Effector CD8-positive, alpha-beta T cell (primary cell): ENCODE measurements at regions not wholly inside any gene's neighbourhood (a gene's known extent, or its start where the extent isn't known, plus 50 kb on each side); places are given as distances from the start of the nearest gene placed in this dataset.
"Not testable (repeated sequence)": the region's sequence is repeated elsewhere in the genome, so short reads cannot be mapped to it uniquely, and the experiment has no call there.

Experiments
- DNase-seq: peaks from one replicate; lab custom pipeline; 2025; lab: John Stamatoyannopoulos, UW

DNA sequence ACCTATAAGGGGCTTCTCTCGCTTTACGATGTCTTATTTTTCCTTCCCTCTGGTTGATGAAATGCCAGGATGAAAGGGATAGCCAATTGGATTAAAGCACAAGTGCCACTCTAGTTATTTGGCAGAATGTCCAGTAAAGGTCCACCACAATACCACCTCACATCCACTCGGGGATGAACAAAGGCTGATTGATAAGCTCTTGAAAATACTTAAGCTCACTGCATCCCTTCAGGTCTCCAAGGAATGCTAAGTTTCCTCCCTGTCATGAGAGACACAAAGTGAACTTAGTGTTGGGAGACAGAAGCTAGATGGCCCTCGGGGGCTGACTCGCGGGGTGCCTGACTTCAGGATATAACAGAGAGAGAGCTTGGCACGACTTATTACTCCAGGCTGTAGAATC, 185.9 kb upstream of the ZNF644 start:
- DNase-seq: not testable (repeated sequence)

DNA sequence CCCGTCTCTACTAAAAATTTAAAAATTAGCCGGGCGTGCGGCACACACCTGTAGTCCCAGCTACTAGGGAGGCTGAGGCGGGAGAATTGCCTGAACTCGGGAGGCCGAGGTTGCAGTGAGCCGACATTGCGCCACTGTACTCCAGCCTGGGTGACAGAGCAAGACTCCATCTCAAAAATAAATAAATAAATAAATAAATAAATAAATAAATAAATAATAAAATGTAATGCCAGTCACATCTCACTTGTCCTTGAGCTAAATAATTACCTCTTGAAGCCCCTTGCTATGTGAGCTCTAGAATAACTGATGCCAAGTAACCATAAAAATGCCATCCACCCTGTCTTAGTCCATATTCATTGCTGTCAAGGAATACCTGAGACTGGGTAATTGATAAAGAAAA, 182.3 kb upstream of the ZNF644 start:
- not testable (repeated sequence) for DNase-seq

DNA sequence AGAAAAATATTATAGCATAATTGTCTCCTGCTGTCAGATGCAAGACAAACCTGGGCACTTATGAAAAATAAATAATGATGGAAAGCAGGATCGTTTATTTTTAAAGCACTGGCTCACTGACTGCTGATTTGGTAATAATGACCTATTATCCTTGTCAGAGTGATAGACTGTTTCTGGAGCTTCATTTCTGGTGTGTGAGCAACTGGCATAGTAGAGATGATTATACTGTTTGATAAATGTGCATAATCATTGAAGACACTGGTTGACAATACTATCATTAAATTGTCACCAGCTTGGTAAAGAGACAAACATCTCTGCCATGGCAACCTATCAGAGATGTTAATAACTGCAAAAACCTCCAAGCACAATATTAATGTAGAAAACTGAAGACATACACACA, 179.9 kb upstream of the ZNF644 start:
- no peak for DNase-seq

DNA sequence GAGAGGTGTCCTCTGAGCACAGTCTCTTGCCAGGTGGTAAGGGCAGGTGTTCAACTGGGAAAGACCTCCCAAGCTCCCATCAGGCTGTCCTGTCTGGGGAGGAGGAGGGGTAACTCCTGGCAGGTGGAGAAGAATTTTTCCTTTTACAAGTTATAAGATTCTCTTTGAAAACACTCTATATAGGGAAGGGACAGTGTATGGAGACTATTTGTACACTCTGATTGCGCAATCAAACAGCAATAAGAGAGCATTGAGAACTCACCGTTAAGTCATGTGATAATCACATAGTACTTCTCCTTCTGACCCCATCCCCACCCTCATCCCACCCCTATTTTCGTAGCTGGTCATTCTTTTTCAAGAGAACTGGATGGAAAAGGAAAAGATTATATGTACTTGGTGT, 179.3 kb upstream of the ZNF644 start:
- no peak for DNase-seq

DNA sequence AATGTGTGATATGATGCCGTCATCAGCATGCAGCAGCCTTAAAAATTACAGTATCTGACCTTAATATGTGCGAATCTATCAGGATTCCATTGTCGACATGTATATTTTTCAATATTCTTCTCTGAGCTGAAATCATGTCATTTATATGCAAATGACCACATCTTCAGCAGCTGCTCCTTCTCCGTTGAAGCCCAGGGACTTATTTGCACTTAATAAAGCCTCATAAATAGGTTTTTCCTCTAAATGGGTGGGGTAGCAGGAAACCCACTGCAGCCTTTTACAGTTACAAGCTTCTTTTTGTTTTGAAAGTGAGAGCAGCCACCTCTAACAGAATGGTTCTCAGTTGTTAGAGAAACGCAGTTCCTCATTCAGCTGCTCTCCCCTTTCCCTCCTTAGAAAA, 178.8 kb upstream of the ZNF644 start:
- no peak for DNase-seq

DNA sequence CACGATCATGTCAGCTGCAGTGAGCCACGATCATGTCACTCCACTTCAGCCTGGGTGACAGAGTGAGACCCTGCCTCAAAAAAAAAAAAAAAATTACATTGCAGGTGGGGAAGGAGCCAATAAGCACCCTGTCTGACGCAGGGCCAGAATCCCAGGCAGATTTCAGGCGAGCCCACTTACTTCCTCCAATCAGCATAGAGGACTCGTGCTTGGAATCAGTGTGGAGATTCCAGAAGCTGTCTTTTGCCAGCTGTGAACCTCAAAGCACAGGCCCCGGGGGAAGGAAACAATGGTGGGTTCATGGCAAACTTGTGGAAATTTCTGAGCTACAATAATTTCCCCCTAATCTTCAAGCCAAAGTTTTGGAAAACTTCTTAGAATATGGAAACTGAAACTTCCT, 178.2 kb upstream of the ZNF644 start:
- no peak for DNase-seq

DNA sequence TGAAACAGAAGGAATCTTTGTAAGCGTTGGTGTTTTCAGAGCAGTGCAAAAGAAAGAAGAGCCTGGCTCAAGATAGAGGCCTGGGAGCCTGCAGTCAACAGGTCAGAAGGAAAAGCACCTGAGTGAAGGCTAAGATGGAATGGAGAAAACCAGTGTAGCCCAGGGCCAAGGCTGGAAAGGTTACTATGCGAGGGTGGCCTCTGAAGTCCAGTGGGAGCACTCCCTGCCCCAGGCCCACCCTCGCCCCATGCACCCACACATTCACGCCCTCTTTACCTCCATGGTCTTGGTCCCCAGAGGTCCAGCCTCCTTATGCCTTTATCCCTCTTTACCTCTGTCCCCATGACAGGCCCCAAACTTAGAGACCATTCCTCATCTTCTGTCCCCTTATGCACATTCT, 169.2 kb upstream of the ZNF644 start:
- no peak for DNase-seq

DNA sequence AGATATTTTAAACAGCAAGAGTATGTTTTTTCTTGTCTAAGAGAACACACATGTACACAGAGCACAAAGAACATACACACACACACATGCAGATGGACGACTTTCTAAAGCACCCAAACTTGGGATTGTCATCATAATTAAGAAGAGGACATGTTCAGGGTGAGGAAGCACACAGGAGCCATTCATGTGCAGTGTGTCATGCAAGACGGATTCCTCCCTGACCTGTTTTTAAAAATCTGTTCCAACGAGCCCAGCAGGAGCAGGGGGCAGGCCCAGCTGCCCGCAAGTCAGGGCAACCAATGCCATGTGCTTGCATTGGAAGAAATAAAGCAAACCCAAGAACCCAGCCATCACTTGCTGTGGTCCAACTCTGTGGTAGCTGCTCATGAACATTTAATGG, 167.3 kb upstream of the ZNF644 start:
- no peak for DNase-seq

DNA sequence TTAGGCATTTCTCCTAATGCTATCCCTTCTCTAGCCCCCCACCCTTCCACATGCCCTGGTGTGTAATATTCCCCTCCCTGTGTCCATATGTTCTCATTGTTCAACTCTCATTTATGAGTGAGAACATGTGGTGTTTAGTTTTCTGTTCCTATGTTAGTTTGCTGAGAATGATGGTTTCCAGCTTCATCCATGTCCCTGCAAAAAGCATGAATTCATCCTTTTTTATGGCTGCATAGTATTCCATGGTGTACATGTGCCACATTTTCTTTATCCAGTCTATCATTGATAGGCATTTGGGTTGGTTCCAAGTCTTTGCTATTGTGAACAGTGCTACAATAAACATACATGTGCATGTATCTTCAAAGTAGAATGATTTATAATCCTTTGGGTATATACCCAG, 161.0 kb upstream of the ZNF644 start:
- DNase-seq: not testable (repeated sequence)

DNA sequence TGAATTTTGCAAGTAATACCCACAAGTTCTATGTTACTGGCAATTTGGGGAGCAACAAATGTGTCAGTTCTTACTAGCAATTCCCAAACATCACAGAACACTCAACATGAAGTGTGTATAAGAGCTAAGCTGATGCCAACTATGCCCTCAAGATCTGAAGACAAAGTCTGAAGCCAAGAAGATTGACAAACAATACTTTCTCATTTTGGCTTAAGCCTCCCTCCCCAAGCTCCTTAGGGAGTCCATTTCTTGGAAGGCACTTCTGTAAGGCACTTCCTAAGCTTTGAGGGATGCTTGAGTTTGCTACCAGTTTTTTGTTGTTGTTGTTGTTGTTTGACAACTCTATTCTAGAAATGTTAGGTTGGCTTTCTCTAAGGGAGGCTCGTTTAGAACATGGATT, 154.4 kb upstream of the ZNF644 start:
- no peak for DNase-seq

DNA sequence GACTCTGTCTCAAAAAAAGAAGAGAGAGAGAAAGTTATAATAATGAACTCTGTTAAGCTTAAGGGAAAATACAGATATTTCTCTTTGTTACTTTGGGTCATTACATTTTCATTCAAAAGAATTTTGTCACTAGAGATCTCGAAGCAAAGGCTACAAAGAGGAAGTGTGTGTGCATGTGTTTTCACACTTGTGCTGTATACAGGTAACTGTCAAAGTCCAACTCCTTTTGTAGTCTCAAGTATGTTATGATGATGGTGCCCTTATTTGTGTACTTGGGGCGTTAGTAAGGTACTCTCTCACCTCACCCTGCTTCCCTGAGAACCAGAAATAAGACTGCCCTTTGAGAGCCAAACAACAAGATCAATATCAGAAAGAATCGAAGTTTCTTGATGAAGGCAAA, 152.9 kb upstream of the ZNF644 start:
- DNase-seq: no peak

DNA sequence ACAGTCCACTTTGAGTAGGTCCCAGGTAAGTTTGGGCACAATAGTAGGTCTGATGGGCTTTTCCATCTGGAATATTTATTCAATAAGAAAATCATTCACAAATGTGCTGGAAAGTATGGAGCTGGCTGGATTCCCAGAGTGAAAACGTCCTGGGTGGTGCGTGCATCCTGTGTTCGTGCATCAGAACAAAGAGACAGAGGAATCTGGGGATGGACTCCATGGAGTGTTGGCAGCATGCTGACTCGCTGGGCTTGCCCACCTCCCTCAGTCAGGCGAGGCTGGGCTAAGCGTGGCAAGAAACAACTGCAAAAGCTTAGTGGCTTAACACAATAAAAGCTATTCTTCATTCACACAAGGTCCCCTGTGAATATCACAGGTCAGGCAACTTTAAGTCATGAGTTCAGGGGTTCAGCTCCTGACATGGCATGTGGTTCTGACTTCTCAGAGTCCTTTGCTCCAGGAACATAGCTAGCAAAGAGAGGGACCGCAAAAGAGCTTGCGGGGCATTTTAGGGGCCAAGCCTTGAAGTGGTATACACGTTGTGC, 151.6 kb upstream of the ZNF644 start:
- DNase-seq: no peak

DNA sequence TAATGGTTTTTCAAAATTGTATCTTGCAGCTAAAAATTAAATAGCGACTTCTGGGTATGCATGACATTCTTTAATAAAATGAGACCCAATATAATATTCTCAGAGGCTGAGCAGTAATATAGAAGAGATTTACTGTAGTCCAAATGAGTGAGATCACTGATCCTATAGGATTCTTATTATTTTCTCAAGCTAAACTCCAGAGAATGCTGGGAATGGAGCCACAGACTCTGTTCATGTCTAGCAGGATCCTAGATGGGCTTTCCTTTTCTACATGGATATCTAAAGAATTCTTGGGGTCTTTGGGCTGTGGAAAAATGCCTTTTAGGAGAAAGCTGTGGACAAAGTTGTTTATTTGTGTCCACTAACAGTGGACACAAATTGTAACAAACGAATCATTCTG, 150.7 kb upstream of the ZNF644 start:
- no peak for DNase-seq

DNA sequence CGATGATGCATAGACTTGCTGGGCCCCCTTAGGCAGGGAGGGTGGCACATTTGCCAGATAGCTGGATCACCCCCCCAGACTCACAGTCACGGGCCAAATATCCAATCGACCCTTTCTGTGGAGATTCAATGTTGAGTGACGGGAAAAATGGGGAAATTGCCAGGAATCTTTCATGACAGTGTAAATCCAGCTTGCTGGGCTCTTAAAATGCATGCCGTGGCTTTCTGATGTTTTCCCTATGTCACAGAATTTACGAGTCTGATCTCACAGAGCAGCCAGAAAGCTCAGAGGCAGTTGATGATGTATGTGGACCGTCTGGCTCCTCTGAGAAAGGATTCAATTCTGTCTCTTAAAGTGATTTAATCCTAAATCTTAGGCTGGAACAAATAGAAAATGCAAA, 150.1 kb upstream of the ZNF644 start:
- DNase-seq: no peak

DNA sequence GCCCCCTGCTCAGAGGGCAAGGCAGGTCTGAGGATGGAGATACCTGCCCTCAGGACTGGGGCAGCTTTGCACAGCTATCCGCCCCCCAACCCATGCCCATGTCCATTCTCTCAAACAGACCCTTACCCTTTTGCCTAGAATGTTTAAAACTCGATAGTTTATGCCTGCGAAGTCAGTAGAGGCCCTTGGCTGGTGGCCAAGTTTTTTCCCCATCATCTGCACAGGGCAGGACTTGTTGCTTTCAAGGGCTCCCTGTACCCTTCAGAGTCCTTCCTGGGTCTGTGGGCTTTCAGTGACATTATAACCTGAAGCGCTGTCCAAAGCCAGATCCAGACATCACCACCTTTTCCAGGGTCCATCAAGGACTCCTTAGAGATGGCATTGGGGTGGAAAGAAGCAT, 148.7 kb upstream of the ZNF644 start:
- DNase-seq: no peak

DNA sequence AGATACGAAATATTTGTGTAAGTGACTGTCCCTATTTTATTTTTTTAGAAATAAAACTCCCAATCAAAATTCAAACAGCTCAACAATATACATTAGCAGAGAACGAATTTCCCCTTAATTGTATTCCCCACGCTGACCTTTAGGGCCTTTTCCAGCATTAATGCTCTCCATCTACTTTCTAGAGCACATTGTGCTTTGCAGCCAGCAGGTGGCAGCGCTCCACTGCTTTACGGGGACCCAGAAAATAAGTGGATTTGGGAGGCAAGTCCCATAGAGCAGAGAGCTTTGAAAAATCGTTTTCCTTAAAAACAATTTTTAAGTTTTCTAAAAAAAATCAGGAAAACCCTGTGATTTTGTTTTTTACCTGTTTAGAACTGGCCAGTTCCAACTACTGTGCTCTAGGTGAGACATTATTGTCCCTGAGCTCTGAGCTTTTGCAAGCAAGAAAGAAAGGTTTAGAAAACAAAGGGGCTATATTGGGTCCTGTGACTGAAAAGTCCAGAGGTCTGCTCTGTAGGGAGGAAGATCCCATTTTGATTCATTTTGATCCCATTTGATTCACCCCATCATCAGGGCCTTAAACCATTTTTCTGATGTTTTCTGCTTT, 144.4 kb upstream of the ZNF644 start:
- no peak for DNase-seq

DNA sequence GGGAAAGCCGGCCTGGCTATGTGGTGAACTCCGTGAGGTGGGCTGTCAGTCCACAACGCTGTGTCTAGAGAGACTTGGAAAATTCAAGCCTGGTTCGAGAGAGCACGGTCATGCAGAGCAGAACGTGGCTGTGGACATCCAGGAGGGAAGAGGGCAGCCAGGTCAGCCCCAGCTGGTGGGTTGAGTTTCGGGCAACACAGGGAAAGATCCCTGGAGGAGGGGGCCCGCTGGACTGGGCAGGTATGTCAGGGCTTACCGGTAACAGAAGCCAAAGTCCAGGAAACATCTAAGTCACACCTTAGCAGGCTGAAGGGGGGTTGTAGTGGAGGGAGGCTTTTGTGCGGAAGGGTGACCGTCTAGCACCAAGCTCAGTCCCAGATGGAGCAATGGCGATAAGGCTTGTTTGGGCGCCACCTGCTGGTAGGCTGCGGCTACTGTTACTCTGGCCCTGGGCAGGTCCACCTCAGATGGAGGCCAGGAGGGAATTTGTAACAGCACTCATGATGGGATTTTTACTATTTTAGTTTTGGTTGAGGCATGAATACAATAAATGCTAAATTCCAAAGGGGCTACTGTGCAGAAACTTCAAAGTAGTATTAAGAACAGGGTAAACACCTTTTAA, 143.3 kb upstream of the ZNF644 start:
- peak; percentile 37 for DNase-seq

DNA sequence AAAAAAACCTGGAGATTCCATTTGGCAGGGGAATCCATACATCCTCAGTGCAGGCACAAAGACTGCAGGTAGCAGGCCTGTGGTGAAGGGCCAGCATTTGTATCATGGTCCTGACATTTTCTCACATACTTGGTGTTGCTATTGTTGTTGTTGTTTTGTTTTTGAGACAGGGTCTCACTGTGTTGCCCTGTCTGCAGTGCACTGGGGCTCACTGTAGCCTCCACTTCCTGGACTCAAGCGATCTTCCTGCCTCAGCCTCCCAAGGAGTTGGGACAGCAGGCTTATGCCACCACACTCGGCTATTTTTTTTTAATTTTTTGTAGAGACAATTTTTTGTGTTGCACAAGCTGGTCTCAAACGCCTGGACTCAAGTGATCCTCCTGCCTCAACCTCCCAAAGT, 140.8 kb upstream of the ZNF644 start:
- no peak for DNase-seq

DNA sequence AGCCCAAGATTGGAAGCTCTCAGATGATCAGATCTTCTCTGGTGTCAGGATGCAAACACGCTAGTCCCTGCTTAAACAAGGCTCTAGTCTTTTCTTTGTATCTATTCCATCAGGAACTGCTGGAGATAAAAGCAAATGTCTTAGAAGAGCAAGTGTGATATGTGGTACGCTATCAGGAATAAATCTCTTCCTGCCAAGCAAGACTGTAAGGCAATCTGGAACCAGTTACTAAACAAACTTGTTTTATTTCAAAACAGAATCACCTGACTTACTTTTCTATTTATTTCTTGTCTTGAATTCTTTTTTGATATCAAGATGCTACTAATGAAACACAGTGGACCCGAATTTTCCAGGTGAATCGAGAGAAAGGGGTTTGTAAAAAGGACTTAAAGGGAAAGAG, 139.9 kb upstream of the ZNF644 start:
- no peak for DNase-seq

DNA sequence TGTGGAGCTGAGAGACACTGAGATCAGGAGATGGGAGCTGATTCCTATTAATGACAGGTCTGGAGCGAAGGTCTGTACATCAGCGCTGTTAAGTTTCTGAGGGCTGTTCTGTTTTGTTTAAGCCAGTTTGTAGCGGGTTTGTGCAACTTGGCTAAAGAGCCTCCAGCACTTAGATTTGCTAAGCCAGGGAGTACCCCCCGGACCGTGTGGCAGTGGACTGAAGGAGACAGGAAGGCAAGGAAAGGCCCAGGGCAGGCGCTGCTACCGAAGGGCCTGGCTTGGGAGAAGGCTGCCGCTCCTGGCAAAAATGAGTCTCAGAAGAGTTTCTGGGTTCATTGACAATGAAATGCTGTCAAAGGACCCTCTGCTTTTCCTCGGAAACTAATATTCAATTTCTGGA, 139.3 kb upstream of the ZNF644 start:
- DNase-seq: no peak

DNA sequence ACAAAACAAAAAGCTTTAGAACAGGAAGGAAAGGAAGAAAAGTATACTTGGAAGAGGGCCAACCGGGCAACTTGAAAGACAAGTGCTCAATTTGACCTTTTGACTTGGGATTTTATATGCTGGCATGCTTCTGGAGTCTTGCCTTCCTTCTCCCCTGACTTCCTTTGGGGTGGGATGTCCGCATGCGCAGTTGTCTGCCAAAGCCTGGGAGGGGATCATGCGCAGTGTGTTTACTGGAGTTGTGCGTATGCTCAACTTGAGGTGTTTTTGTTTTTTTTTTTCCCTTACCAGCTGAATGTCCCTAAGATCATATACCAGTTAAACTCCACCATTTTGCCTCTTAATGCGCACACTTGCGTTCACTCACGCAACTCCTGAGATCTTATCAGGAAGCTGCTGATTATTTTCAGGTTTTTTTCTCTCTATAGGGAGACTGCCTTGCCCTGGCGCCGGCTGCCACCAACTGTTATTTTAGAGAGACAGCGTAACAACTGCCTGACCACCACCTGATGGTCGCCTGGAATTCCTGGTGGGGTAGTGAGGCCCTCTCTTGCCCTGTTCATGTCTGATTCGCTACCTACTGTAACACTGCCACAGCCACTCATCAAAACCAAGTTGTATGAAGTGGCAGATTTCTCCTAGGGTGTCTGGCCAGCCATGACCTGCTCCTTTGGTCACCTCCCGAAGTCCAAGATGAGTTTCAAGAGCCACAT, 138.7 kb upstream of the ZNF644 start:
- DNase-seq: no peak

DNA sequence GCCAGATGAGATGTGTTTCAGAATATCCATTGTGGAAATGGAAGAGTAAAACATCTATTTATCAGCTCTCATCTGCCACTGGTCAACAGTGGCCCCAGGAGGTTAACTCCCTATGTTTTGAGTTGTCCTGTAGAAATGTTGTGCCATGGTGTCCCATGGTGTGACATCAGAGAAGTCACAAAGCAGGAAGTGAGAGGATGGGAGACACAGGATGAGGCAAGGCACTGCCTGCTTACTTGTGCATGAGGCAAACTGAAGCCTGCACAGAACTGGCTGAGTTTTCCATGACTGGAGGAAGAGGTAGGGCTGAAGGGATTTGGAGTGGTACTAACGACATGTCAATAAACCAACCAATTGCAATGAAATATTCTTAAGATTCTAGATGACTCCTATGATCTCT, 131.5 kb upstream of the ZNF644 start:
- DNase-seq: no peak

DNA sequence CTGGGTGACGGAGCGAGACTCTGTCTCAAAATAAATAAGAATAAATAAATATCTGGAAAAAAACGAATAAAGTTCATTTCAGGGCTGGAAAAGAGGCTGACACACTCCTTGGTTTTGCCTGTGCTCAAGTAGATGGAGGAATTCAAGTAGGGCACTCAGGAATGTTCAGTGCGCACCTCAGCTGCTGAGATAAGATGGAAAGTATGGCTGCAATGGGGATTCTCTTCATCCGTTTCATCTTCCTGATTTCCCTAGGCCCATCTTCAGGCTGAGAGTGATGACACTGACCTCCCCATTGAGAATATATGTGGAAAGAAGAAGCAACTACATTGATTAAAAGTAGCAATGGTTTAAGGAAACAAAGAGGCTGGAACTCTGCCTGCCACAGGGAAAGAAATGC, 130.5 kb upstream of the ZNF644 start:
- DNase-seq: no peak
